ENCODE measurements at regions not wholly inside any gene's neighbourhood (a gene's known extent, or its start where the extent isn't known, plus 50 kb on each side); places are given as distances from the start of the nearest gene placed in this dataset.

GRCh38 chr11:101727451-101727850 lies 143.6 kb upstream of the TRPC6 start:
- TF ChIP-seq, protein P1, sequence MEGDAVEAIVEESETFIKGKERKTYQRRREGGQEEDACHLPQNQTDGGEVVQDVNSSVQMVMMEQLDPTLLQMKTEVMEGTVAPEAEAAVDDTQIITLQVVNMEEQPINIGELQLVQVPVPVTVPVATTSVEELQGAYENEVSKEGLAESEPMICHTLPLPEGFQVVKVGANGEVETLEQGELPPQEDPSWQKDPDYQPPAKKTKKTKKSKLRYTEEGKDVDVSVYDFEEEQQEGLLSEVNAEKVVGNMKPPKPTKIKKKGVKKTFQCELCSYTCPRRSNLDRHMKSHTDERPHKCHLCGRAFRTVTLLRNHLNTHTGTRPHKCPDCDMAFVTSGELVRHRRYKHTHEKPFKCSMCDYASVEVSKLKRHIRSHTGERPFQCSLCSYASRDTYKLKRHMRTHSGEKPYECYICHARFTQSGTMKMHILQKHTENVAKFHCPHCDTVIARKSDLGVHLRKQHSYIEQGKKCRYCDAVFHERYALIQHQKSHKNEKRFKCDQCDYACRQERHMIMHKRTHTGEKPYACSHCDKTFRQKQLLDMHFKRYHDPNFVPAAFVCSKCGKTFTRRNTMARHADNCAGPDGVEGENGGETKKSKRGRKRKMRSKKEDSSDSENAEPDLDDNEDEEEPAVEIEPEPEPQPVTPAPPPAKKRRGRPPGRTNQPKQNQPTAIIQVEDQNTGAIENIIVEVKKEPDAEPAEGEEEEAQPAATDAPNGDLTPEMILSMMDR (IDR thresholded peaks at IDR 0.05): no peak
- no peak for TF ChIP-seq POLR2A (IDR thresholded peaks at IDR 0.05)
